Muscle layer of colon (tissue), 2 donors: ENCODE measurements at regions not wholly inside any gene's neighbourhood (a gene's known extent, or its start where the extent isn't known, plus 50 kb on each side); places are given as distances from the start of the nearest gene placed in this dataset.

Source experiments
- H3K27ac ChIP-seq: one replicate; pipeline ENCODE4 v1.7.0; 2013; ENCODE audit warnings: low read depth, mild to moderate bottlenecking, low read length, moderate library complexity
- H3K27me3 ChIP-seq, 2 donors: one replicate each; pipeline ENCODE4 v1.7.0; 2013; ENCODE audit warnings: low read length in 2 of 2, mild to moderate bottlenecking in 2 of 2; ENCODE audit not compliant: insufficient read depth in 2 of 2, control insufficient read depth in 1 of 2
- H3K36me3 ChIP-seq: one replicate; pipeline ENCODE4 v1.7.0; 2013; ENCODE audit warnings: mild to moderate bottlenecking, low read length; ENCODE audit not compliant: insufficient read depth
- H3K4me1 ChIP-seq: one replicate; pipeline ENCODE4 v1.7.0; 2013; ENCODE audit warnings: mild to moderate bottlenecking, low read length; ENCODE audit not compliant: insufficient read depth
- H3K4me3 ChIP-seq, 2 donors: one replicate each; pipeline ENCODE4 v1.7.0; 2013; ENCODE audit warnings: low read length in 2 of 2, low read depth in 1 of 2, mild to moderate bottlenecking in 1 of 2, moderate library complexity in 1 of 2
- H3K9ac ChIP-seq: one replicate; pipeline ENCODE4 v1.7.0; 2013; ENCODE audit warnings: low read length
- H3K9me3 ChIP-seq: one replicate; pipeline ENCODE4 v1.7.0; 2013; ENCODE audit warnings: mild to moderate bottlenecking, low read length
- donor health status: abdominal sarcoma.
- donor health status: Adenocarcinoma of cecum.

DNA sequence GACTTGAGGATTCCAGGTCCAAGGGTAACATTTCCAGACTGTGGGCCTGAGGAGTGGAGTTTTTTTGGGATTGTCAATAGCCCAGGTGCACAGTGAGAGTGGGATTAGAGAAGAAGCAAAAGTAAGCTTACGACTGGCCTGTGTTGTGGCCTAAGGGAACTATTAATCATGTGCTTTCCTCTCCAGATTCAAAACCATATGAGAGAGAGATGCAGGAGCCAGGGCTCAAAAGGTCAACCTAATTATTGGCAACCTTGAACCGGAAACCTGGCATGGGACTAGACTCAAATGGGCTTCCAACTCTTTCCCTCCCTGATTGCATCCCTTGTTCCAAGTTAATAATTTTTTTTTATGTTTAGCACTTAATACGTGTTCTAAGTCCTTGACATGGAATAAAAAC lies 242.1 kb upstream of the THRB start:
- H3K9me3 ChIP-seq: no peaks in the 10 kb centered on the region
- no peaks in the 10 kb centered on the region for H3K4me1 ChIP-seq
- no peak overlapping the region for H3K27ac ChIP-seq
- H3K36me3 ChIP-seq: no peaks in the 10 kb centered on the region
- H3K4me3 ChIP-seq: no peak overlapping the region
- H3K9ac ChIP-seq: no peak overlapping the region
- H3K27me3 ChIP-seq: no peaks in the 10 kb centered on the region

DNA sequence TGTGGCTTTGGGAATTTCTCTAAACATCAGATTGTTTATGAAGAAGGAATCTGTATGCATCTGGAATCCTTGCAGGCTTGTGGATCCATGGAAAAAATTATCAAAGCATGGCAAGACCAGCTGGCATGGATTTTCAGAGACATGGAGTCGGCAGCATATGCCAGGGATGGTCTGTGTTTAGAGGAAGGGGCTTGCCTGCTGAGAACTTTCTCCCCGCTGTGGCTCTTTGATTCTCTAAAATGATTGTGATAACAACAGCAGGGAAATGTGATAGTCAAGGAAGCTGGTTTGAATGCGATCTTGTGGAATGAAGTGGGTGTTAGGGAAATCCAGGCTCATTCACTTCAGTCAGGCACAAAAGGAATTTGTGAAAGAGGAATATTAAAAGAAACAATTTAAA lies 245.7 kb upstream of the THRB start:
- H3K4me3 ChIP-seq: no peak overlapping the region
- no peaks in the 10 kb centered on the region for H3K4me1 ChIP-seq
- no peak overlapping the region for H3K27ac ChIP-seq
- H3K9me3 ChIP-seq: no peaks in the 10 kb centered on the region
- no peaks in the 10 kb centered on the region for H3K27me3 ChIP-seq
- no peaks in the 10 kb centered on the region for H3K36me3 ChIP-seq
- H3K9ac ChIP-seq: no peak overlapping the region

DNA sequence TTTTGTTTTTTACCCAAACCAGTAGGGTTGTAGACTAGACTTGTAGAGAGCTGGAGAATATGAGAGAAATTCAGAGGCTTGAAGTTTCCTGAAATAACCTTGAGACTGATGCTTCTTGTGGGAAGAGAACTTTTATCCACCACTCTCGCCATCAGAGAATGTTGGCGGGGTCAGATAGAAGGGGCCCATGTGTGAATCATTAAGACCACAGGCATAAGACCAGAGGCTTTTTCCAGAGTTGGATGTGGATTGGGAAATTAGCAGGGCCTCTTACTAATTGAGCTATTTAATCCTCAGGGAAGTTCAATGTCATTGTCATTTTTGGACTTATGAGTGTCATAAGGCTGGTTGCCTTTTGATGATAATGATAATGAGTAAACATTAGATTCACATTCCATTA lies 246.9 kb upstream of the THRB start:
- no peaks in the 10 kb centered on the region for H3K9me3 ChIP-seq
- H3K4me1 ChIP-seq: no peaks in the 10 kb centered on the region
- no peak overlapping the region for H3K9ac ChIP-seq
- no peaks in the 10 kb centered on the region for H3K36me3 ChIP-seq
- no peak overlapping the region for H3K27ac ChIP-seq
- H3K4me3 ChIP-seq: no peak overlapping the region
- H3K27me3 ChIP-seq: no peaks in the 10 kb centered on the region

DNA sequence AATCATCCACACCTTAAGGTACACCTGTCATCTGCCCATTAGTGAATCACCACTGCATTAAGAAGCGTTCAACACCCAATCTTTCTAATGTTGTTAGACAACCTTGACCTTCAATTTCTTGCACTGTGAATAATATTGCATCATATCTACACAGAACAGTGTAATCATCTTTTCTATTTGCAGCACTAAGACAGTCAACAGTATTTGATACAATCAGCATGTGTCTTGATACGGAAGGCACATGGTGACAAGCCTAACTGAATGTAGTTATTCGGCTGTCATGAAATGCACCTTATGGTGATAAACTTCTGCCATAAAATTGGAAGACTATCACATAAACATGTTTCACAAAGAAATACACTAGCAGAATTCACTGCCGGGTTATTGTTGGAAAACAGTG lies 253.9 kb upstream of the THRB start:
- Histone ChIP-seq H3K4me3 (no peak overlapping the region), H3K27me3 (no peaks in the 10 kb centered on the region), H3K9ac (no peak overlapping the region), H3K4me1 (no peaks in the 10 kb centered on the region), H3K27ac (no peak overlapping the region), H3K36me3 (no peaks in the 10 kb centered on the region), H3K9me3 (no peaks in the 10 kb centered on the region)

DNA sequence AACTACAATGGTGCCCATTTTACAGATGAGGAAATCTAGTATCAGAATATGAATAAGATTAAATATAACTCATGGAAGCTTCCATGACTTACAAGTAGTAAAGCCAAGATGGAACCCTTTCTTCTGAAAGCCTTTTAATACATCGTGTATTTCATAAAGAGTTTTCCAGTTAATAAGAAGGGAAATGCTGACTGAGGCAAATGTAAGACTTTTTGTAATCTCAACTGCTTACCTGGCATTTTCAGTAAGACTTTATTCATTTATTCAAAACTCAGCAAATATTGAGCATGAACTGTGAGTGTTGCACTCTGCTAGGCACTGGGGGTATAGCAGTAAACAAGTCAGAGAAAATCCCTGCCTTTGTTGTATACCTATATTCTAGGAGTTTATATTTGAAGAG lies 256.4 kb upstream of the THRB start:
- no peaks in the 10 kb centered on the region for H3K36me3 ChIP-seq
- no peak overlapping the region for H3K27ac ChIP-seq
- H3K4me1 ChIP-seq: no peaks in the 10 kb centered on the region
- H3K9me3 ChIP-seq: no peaks in the 10 kb centered on the region
- H3K4me3 ChIP-seq: no peak overlapping the region
- H3K27me3 ChIP-seq: no peaks in the 10 kb centered on the region
- no peak overlapping the region for H3K9ac ChIP-seq

DNA sequence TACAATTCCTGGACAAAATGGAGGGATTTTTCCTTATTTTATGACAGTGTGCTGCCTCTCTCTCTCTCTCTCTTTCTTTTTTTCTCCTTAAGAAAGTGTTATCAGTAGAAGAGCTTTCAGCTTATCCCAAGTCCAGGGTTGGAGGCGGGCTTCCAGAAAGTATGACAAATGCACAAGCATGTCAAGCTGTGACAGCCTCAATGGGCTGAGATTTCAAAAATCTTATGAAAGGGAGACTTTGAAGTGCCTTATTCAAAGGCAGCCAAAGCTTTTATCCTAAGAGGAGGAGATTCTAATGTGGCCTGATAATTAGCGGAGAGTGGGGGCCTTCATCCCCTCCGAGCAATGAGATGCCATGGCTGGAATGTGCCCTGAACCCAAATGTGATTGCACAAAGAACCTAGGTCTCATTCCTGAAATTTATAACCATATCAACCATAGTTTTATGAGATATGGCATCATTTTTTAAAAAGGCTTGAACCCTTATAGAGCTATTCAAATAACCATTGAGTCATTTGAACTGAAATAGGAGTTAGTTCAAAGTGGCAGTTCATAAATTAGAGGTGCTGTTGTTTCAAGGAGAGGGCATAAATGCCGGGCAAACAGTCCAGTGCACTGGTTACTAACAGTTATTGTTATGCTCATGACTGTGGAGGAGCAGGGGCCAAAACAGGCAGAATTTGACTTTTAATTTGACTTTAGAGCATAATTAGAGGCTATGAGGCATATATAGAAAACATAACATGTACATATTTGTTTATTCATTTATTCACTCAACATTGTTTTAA lies 261.6 kb upstream of the THRB start:
- Histone ChIP-seq H3K9me3 (no peaks in the 10 kb centered on the region), H3K27me3 (no peaks in the 10 kb centered on the region), H3K4me1 (no peaks in the 10 kb centered on the region), H3K9ac (no peak overlapping the region), H3K27ac (no peak overlapping the region), H3K4me3 (no peak overlapping the region), H3K36me3 (no peaks in the 10 kb centered on the region)

DNA sequence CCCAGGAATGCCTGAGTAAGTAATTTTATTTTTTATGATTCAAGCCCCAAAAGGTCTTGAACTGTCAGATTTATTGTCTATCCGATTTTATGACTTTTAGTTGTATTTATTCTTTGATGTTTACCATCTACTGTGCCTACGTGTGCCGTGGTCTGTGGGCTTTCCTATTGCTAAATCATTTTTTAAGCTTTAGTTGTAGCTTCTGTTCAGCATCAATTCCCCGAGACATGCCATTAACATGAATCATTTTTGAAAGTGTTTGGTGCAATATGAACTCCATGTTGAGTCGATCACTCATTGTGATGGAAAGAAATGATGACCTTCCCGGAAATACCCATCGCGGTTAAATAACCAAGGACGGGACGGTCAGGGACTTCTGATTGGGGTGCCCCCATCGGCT lies 268.7 kb upstream of the THRB start:
- Histone ChIP-seq H3K27me3 (no peaks in the 10 kb centered on the region), H3K9me3 (no peaks in the 10 kb centered on the region), H3K36me3 (no peaks in the 10 kb centered on the region), H3K4me3 (no peak overlapping the region), H3K27ac (no peak overlapping the region), H3K4me1 (no peaks in the 10 kb centered on the region), H3K9ac (no peak overlapping the region)

DNA sequence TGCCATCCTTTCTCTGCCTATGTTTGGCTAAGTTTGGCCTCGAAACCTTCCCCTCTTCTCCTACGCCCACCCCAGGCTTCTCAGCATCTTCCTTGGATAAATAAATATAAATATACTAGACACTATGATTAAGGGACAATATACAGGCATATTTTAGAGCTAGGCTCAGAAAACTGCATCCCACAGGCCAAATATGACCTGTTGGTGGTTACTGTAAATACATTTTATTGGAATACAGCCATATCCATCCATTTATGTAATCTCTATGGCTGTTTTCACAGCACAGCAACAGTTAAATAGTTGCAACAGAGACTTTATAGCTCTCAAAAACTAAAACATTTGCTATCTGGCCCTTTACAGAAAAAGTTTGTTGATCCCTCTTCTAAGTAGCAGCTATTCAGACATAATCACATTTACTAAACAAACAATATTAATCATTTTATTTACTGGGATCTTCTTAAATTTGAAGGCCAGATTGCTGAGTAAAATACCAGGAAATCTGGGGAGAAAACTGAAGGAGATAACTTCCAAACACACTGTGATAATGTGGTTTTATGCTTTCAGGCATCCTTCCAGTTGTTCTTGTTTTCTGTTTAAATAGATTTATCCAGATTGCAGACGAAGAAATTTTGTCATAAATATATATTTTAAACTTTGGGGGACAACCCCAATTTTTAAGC lies 269.7 kb upstream of the THRB start:
- Histone ChIP-seq H3K9me3 (no peaks in the 10 kb centered on the region), H3K27ac (no peak overlapping the region), H3K27me3 (no peaks in the 10 kb centered on the region), H3K9ac (no peak overlapping the region), H3K36me3 (no peaks in the 10 kb centered on the region), H3K4me3 (no peak overlapping the region), H3K4me1 (no peaks in the 10 kb centered on the region)

DNA sequence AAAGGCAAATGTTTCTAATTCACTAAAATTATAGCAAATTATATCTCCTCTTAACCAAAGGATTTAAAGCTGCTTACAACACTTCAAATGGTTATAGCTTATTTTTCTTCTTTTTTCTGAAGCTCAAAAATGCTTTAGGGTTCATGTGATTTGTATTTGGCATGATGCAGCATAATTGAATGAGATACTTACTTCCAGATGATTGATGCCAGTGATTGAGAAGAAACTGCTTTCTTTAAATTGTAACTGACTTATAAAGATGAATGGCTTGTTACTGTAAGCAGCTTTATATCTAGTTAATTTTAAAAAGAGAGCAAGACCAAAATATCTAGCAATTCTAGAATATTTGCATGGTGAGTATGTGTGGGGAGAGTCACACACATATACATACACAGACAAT lies 270.7 kb upstream of the THRB start:
- no peaks in the 10 kb centered on the region for H3K27me3 ChIP-seq
- H3K4me3 ChIP-seq: no peak overlapping the region
- H3K4me1 ChIP-seq: no peaks in the 10 kb centered on the region
- no peaks in the 10 kb centered on the region for H3K36me3 ChIP-seq
- H3K27ac ChIP-seq: no peak overlapping the region
- no peak overlapping the region for H3K9ac ChIP-seq
- H3K9me3 ChIP-seq: no peaks in the 10 kb centered on the region

DNA sequence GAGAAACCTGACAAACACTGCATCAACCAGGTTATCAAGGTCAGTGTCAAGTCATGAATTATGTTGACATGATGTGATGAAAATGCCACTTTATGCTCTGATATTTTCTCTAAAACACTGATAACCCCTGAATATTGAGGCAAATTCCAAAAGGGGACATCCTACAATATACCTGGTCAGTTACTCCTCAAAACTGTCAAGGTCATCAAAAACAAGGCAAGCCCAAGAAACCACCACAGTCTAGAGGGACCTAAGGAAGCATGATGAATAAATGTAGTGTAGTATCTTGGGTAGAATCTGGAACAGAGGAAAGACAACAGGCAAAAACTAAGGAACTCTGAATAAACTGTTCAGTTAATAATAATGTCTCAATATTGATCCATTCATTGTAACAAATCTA lies 275.3 kb upstream of the THRB start:
- no peaks in the 10 kb centered on the region for H3K9me3 ChIP-seq
- H3K4me1 ChIP-seq: no peaks in the 10 kb centered on the region
- H3K4me3 ChIP-seq: no peak overlapping the region
- no peak overlapping the region for H3K27ac ChIP-seq
- no peaks in the 10 kb centered on the region for H3K27me3 ChIP-seq
- no peaks in the 10 kb centered on the region for H3K36me3 ChIP-seq
- no peak overlapping the region for H3K9ac ChIP-seq

DNA sequence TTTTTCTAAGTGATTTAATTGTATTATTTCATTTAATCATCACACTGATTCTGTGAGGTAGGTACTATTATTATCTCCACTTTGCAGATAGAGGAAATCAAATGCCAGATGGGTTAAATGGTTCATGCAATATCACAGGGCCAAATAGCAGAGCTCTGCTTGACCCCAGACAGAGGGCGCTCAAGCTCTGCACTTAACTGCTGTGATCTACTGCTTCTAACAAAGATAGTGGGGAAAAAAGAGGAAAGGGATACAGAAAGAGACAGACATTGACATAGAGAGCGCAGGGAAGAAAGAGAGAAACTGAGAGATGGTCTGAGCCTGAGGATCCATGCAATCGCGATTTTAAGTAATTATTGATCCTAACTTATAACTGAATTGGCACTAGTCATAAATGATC lies 279.1 kb upstream of the THRB start:
- H3K9me3 ChIP-seq: no peaks in the 10 kb centered on the region
- no peaks in the 10 kb centered on the region for H3K4me1 ChIP-seq
- no peak overlapping the region for H3K9ac ChIP-seq
- H3K27ac ChIP-seq: no peak overlapping the region
- no peaks in the 10 kb centered on the region for H3K36me3 ChIP-seq
- no peak overlapping the region for H3K4me3 ChIP-seq
- no peaks in the 10 kb centered on the region for H3K27me3 ChIP-seq

DNA sequence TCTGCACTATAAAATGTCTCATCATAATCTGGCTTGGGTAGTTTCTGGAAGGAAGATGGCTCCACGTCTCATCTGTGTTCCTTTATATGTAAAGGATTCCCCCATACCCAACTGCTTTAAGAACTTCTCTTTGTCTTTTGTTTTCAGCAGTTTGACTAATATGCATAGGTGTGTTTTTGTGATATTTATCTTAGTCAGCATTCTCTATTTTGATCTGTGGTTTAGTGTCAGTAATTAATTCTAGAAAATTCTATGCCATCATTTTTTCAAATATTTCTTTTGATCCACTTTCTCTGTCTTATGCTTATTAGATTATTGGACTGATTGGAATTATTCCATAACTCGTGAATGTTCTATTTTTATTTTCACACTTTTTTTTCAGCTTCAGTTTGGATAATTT lies 286.3 kb upstream of the THRB start:
- H3K9ac ChIP-seq: no peak overlapping the region
- H3K27me3 ChIP-seq: no peaks in the 10 kb centered on the region
- H3K27ac ChIP-seq: no peak overlapping the region
- no peaks in the 10 kb centered on the region for H3K36me3 ChIP-seq
- H3K9me3 ChIP-seq: no peaks in the 10 kb centered on the region
- H3K4me1 ChIP-seq: no peaks in the 10 kb centered on the region
- H3K4me3 ChIP-seq: no peak overlapping the region
